Loucy (cell line): ENCODE measurements at regions not wholly inside any gene's neighbourhood (a gene's known extent, or its start where the extent isn't known, plus 50 kb on each side); places are given as distances from the start of the nearest gene placed in this dataset.

Experiments used
- CTCF ChIP-seq: fragments of 200-600 bp; sonication (generic); conservative IDR thresholded peaks from 2 replicates; pipeline ENCODE4 v1.5.1; 2014; ENCODE audit warnings: mild to moderate bottlenecking, antibody characterized with exemption, low read length
- EZH2phosphoT487 ChIP-seq: fragments of 200-600 bp; IDR thresholded peaks from 2 replicates; pipeline ENCODE4 v1.6.1; 2018; ENCODE audit warnings: antibody characterized with exemption, mild to moderate bottlenecking, moderate library complexity, borderline replicate concordance

DNA sequence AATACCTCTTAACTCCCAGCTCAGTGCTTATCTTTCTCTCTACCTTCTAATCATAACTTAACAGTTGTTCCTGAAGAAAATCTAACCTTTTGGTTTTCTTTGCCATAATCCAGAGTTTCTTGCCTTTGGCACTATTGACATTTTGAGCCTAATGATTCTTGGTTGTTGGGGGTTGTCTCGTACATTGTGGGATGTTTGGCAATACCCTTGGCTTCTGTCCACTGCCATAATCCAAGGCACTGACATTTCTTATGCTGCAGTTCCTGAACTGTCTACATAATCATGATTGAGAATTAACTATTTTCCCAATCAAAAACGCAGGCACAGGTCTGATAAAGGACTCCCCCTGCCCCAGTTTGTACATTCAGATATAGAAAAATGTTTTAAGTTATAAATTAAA is 203.2 kb upstream of the MEX3C start:
- TF ChIP-seq CTCF: no peak
- TF ChIP-seq EZH2phosphoT487: no peak
